Right cardiac atrium (tissue), 5 donors: ENCODE measurements at regions not wholly inside any gene's neighbourhood (a gene's known extent, or its start where the extent isn't known, plus 50 kb on each side); places are given as distances from the start of the nearest gene placed in this dataset.
"Not testable (repeated sequence)": the region's sequence is repeated elsewhere in the genome, so short reads cannot be mapped to it uniquely, and the experiment has no call there.

Experiments used
- ATAC-seq, 2 donors: fragments of 200-7000 bp; cut with Tn5 transposase; one replicate each; pipeline versions ENCODE4 v1.8.0 to v1.9.1; 2020; ENCODE audit warnings: moderate library complexity in 2 of 2, mild to moderate bottlenecking in 1 of 2
- DNase-seq, 3 donors: peaks; one replicate each; pipeline ENCODE4 v3.0.0-alpha.2; 2020
- H3K27ac ChIP-seq: one replicate; pipeline ENCODE4 v1.5.1; 2013; ENCODE audit warnings: mild to moderate bottlenecking, low read length, control low read depth, moderate library complexity
- H3K27me3 ChIP-seq: one replicate; pipeline ENCODE4 v1.6.1; 2013; ENCODE audit not compliant: control insufficient read depth, insufficient read depth
- H3K4me1 ChIP-seq: one replicate; pipeline ENCODE4 v1.6.1; 2013; ENCODE audit warnings: low read length; ENCODE audit not compliant: control insufficient read depth, insufficient read depth
- H3K4me3 ChIP-seq: one replicate; pipeline ENCODE4 v1.5.1; 2013; ENCODE audit warnings: low read length, control low read depth
- H3K9me3 ChIP-seq: one replicate; pipeline ENCODE4 v1.6.1; 2013; ENCODE audit warnings: low read length; ENCODE audit not compliant: control insufficient read depth
- WGBS: extraction: QIAGEN DNeasy Blood & Tissue Kit; methylation state at CpG from one replicate; pipeline ENCODE4 v1.1.7; 2013; 5-methylcytosine and 5-hydroxymethylcytosine counted together
- intact Hi-C, 4 donors: fragments of 100-400 bp; cut with DNase I; formaldehyde crosslinking; loops; one replicate each; pipeline versions ENCODE4 v1.11.0 to v1.14.0; 2022 to 2023
- donor health status: healthy with polysubstance abuse.
- donor health status: DM: no; HTN: yes; CAD: no.
- donor health status: DM: no; HTN: no; CAD: no.
- donor health status: DM: no; HTN: yes; CAD: no; lungs with severe emphysema.
- donor health status: DM: yes; HTN: yes; CAD: no.

DNA sequence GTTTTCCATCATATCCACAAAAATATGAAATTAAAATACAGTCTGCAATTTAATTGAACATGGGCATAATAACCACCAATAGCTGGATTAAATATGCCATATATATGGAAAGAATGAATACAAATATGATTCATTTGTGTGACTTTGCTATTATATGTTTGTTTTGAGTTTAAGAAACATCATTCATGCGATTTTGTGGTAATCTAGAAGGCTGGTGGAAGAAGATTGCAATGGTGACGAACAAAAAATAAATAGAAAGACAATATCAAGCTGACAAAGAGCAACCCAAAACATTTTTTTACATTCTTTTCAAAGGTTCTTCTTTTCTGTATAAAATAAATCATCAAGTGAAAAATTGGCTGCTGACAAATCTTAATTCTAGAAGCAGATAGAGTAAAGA lies 610.0 kb downstream of the MAT2B start:
- Histone ChIP-seq H3K4me3 (no peak overlapping the region), H3K4me1 (no peaks in the 10 kb centered on the region), H3K27ac (no peak overlapping the region), H3K27me3 (no peaks in the 10 kb centered on the region), H3K9me3 (no peaks in the 10 kb centered on the region)
- ATAC-seq = no peak
- DNase-seq = no peak
- 61% methylated on average over 2 of the region's 2 CpGs for WGBS
- intact Hi-C loops = no loop called here

DNA sequence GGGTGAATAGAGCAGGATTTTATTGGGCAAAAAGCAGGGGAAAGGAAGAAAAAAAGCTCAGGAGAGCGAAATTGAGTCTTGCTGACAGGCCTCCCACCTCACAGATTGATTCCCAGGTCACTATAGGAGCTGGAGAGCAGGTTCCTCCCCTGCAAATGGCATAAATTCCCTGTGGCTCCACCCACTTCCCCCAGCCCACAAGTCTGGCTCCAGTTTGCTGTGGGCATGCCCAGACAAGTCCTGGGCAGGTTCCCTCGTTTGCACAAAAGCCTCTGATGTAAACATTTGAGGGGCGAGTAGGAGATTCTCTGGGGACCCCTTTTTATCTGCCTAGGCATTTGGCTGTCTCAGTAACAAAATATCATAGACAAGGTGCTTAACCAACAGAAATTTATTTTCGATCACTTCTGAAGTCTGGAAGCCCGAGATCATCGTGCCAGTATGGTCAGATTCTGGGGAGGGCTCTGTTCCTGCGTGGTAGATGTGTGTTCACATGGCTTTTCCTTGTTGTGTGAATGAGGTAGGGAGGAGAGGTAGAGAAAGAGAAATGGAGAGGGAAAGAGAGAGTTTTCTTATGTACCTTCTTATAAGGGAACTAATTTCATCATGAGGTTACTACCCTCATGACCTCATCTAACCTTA lies 614.5 kb downstream of the MAT2B start:
- intact Hi-C loops = no loop called here
- no peak overlapping the region for H3K27ac ChIP-seq
- H3K4me1 ChIP-seq = no peaks in the 10 kb centered on the region
- ATAC-seq (no peak), DNase-seq (no peak)
- H3K27me3 ChIP-seq = no peaks in the 10 kb centered on the region
- no peak overlapping the region for H3K4me3 ChIP-seq
- no peaks in the 10 kb centered on the region for H3K9me3 ChIP-seq
- 66% methylated on average over 7 of the region's 7 CpGs for WGBS

DNA sequence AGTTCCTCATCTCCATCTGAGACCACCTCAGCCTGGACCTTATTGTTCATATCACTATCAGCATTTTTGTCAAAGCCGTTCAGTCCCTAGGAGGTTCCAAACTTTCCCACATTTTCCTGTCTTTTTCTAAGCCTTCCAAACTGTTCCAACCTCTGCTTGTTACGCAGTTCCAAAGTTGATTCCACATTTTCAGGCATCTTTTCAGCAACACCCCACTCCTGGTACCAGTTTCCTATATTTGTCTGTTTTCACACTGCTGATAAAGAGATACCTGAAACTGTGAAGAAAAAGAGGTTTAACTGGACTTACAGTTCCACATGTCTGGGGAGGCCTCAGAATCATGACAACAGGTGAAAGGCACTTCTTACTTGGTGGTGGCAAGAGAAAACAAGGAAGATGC lies 622.1 kb downstream of the MAT2B start:
- Histone ChIP-seq H3K9me3 (no peaks in the 10 kb centered on the region), H3K27ac (no peak overlapping the region), H3K27me3 (no peaks in the 10 kb centered on the region), H3K4me3 (no peak overlapping the region), H3K4me1 (no peaks in the 10 kb centered on the region)
- no peak for ATAC-seq
- 75% methylated on average over 2 of the region's 2 CpGs for WGBS
- intact Hi-C loops = no loop called here
- DNase-seq = no peak

DNA sequence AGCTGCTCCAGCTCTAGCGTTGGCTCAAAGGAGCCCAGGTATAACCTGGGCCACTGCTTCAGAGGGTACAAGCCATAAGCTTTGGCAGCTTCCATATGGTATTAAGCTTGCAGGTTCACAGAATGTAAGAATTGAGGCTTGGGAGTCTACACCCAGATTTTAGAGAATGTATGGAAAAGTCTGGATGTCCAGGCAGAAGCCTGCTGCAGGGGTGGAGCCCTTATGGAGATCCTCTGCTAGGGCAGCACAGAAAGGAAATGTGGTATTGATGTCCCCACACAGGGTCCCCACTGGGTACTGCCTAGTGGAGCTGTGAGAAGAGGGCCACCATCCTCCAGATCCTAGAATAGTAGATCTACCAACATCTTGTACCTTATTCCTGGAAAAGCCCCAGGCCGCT lies 626.9 kb downstream of the MAT2B start:
- Histone ChIP-seq H3K9me3 (no peaks in the 10 kb centered on the region), H3K27me3 (no peaks in the 10 kb centered on the region), H3K27ac (no peak overlapping the region), H3K4me1 (no peaks in the 10 kb centered on the region), H3K4me3 (no peak overlapping the region)
- intact Hi-C loops = no loop called here
- WGBS = 94% methylated on average over 2 of the region's 2 CpGs
- ATAC-seq (no peak), DNase-seq (no peak)

- Histone ChIP-seq H3K27ac (no peak overlapping the region), H3K27me3 (no peaks in the 10 kb centered on the region), H3K4me1 (no peaks in the 10 kb centered on the region), H3K9me3 (no peaks in the 10 kb centered on the region), H3K4me3 (no peak overlapping the region)
- intact Hi-C loops = no loop called here
- ATAC-seq = no peak
- DNase-seq = no peak
- WGBS = 91% methylated on average over 8 of the region's 8 CpGs
Measured at GRCh38 chr5:164137095-164137494, 631.7 kb downstream of the MAT2B start.

- intact Hi-C loops = no loop called here
- Histone ChIP-seq H3K27me3 (no peaks in the 10 kb centered on the region), H3K4me1 (no peaks in the 10 kb centered on the region), H3K27ac (no peak overlapping the region), H3K4me3 (no peak overlapping the region), H3K9me3 (no peaks in the 10 kb centered on the region)
- no peak for DNase-seq
- 83% methylated on average over 2 of the region's 2 CpGs for WGBS
- no peak for ATAC-seq
Measured at GRCh38 chr5:164139423-164139822, 634.0 kb downstream of the MAT2B start.

DNA sequence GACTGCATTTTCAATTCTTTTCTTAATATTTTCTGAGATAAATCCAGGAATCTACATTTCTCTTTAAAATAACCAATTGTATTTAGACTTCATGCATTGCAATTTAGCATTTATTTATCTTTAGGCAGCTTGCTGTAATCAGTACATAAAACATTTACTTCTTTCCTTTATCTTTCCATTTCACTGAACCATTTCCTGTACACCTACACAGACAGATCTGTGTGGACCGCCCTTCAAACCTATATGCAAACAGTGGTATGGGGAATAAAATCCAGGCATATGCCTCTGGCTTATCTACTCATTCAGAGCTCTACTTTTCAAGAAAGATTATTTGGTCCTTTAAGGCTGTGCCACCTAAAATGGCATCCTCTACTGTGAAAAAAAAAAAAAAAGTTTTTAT lies 640.0 kb downstream of the MAT2B start:
- intact Hi-C loops = no loop called here
- ATAC-seq (no peak), DNase-seq (no peak)
- Histone ChIP-seq H3K4me1 (no peaks in the 10 kb centered on the region), H3K4me3 (no peak overlapping the region), H3K9me3 (no peaks in the 10 kb centered on the region), H3K27ac (no peak overlapping the region), H3K27me3 (no peaks in the 10 kb centered on the region)
- WGBS = 75% methylated on average over 1 of the region's 1 CpG

DNA sequence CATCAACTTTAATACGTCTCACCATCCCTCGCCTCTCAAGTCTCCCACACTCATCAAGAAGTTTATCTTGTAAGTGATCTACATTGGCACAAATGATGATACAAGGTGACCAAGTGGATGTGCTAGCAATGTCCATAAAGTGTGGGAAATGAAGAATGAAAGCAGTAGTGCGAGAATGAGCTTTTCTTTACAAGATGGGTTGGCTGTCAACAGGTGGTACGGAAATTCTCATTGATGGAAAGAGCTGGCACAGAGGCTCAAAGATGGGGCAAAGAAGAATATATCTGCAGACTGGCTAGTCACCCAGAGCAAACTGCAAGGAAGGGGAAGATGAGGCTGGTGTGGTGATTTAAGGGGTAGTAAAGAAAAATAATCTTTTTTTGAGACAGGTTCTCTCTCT lies 640.8 kb downstream of the MAT2B start:
- H3K9me3 ChIP-seq = no peaks in the 10 kb centered on the region
- no peak overlapping the region for H3K4me3 ChIP-seq
- intact Hi-C loops = no loop called here
- WGBS = 86% methylated on average over 4 of the region's 4 CpGs
- H3K4me1 ChIP-seq = no peaks in the 10 kb centered on the region
- no peak for ATAC-seq
- no peak overlapping the region for H3K27ac ChIP-seq
- DNase-seq = no peak
- no peaks in the 10 kb centered on the region for H3K27me3 ChIP-seq

DNA sequence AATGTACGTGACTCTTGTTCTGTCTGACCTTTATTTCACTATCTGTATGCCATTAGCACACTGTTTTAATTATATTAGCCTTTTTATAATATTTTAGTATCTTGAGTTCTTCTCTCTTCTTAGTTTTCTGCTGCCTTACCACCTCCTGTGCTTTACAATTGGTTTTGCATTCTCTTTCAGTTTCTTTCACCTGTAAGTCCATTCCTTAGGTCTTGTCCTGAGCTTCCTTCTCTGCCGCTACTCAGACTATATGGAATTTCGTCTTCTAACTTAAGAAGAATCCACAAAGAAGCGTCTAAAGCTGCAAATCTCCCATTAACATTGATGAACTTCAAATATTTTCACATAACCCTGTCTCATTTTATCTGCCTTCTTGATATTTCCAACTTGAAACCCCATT lies 642.9 kb downstream of the MAT2B start:
- Histone ChIP-seq H3K4me3 (no peak overlapping the region), H3K27ac (no peak overlapping the region), H3K9me3 (no peaks in the 10 kb centered on the region), H3K4me1 (no peaks in the 10 kb centered on the region), H3K27me3 (no peaks in the 10 kb centered on the region)
- DNase-seq (no peak), ATAC-seq (no peak)
- 63% methylated on average over 4 of the region's 4 CpGs for WGBS
- intact Hi-C loops = no loop called here

DNA sequence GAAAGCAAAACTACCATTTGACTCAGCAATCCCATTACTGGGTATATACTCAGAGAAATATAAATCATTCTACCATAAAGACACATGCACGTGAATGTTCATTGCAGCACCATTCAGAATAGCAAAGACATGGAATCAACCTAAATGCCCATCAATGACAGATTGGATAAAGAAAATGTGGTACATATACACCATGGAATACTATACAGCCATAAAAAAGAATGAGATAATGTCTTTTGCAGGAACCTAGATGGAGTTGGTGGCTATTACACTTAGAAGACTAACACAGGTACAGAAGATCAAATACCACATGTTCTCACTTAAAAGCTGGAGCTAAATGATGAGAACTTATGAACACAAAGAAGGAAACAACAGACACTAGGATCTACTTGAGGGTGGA lies 647.1 kb downstream of the MAT2B start:
- ATAC-seq, DNase-seq, H3K4me1 ChIP-seq, H3K27ac ChIP-seq, H3K4me3 ChIP-seq, H3K27me3 ChIP-seq, intact Hi-C loops, H3K9me3 ChIP-seq: not testable (repeated sequence)
- WGBS = 91% methylated on average over 1 of the region's 1 CpG

- Histone ChIP-seq H3K9me3 (no peaks in the 10 kb centered on the region), H3K27me3 (no peaks in the 10 kb centered on the region), H3K4me1 (no peaks in the 10 kb centered on the region), H3K27ac (no peak overlapping the region), H3K4me3 (no peak overlapping the region)
- intact Hi-C loops = no loop called here
- WGBS = 47% methylated on average over 4 of the region's 4 CpGs
- no peak for DNase-seq
- ATAC-seq = no peak
Measured at GRCh38 chr5:164153469-164154172, 648.2 kb downstream of the MAT2B start.

GRCh38 chr5:164170814-164171213 lies 665.4 kb downstream of the MAT2B start:
- H3K4me3 ChIP-seq = no peak overlapping the region
- no peaks in the 10 kb centered on the region for H3K9me3 ChIP-seq
- 74% methylated on average over 5 of the region's 5 CpGs for WGBS
- intact Hi-C loops = no loop called here
- DNase-seq = no peak
- no peaks in the 10 kb centered on the region for H3K27me3 ChIP-seq
- H3K27ac ChIP-seq = no peak overlapping the region
- H3K4me1 ChIP-seq = no peaks in the 10 kb centered on the region
- no peak for ATAC-seq
